ENCODE measurements at regions not wholly inside any gene's neighbourhood (a gene's known extent, or its start where the extent isn't known, plus 50 kb on each side); places are given as distances from the start of the nearest gene placed in this dataset.

GRCh38 chr13:50671497-50671850 lies 172.0 kb downstream of the DLEU7 start:
- Histone ChIP-seq H3K4me1 (ENCODE audit: insufficient read depth, low read length, poor library complexity, severe bottlenecking) (no peaks in the 10 kb centered on the region), H3K4me3 (ENCODE audit: low read depth, low read length, poor library complexity, severe bottlenecking) (no peak overlapping the region), H3K27me3 (replicated peaks; ENCODE audit: insufficient read depth, low read depth, low read length, poor library complexity) (no peaks in the 10 kb centered on the region), H3K9me3 (ENCODE audit: low read depth, low read length, poor library complexity, severe bottlenecking) (no peaks in the 10 kb centered on the region), H3K27ac (ENCODE audit: low read depth, low read length, poor library complexity, severe bottlenecking) (no peak overlapping the region), H3K36me3 (ENCODE audit: insufficient read depth, low read length, poor library complexity, severe bottlenecking) (no peaks in the 10 kb centered on the region)
- no peak for DNase-seq (ENCODE audit: low spot score)
- CTCF ChIA-PET: no interaction called here
- POLR2A ChIA-PET (ENCODE audit: low non-redundant PET): no interaction called here
- TF ChIP-seq, protein P1, sequence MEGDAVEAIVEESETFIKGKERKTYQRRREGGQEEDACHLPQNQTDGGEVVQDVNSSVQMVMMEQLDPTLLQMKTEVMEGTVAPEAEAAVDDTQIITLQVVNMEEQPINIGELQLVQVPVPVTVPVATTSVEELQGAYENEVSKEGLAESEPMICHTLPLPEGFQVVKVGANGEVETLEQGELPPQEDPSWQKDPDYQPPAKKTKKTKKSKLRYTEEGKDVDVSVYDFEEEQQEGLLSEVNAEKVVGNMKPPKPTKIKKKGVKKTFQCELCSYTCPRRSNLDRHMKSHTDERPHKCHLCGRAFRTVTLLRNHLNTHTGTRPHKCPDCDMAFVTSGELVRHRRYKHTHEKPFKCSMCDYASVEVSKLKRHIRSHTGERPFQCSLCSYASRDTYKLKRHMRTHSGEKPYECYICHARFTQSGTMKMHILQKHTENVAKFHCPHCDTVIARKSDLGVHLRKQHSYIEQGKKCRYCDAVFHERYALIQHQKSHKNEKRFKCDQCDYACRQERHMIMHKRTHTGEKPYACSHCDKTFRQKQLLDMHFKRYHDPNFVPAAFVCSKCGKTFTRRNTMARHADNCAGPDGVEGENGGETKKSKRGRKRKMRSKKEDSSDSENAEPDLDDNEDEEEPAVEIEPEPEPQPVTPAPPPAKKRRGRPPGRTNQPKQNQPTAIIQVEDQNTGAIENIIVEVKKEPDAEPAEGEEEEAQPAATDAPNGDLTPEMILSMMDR (conservative IDR thresholded peaks at IDR 0.05; ENCODE audit: low read depth, low read length): no peak
- TF ChIP-seq EZH2 (IDR thresholded peaks at IDR 0.05; ENCODE audit: borderline replicate concordance, low read depth, low read length, poor library complexity, severe bottlenecking): no peak
- no TSS peak for BruUV-seq (replicated peaks)
- intact Hi-C loops (cut with micrococcal nuclease; ENCODE audit: unreplicated experiment): no loop called here

- no peaks in the 10 kb centered on the region for H3K27me3 ChIP-seq (replicated peaks; ENCODE audit: insufficient read depth, low read depth, low read length, poor library complexity)
- BruUV-seq (replicated peaks): no TSS peak
- intact Hi-C loops (cut with micrococcal nuclease; ENCODE audit: unreplicated experiment): no loop called here
- H3K27ac ChIP-seq (ENCODE audit: low read depth, low read length, poor library complexity, severe bottlenecking): no peak overlapping the region
- no peaks in the 10 kb centered on the region for H3K9me3 ChIP-seq (ENCODE audit: low read depth, low read length, poor library complexity, severe bottlenecking)
- TF ChIP-seq, protein P1 (conservative IDR thresholded peaks at IDR 0.05; ENCODE audit: low read depth, low read length): no peak
- no peak for TF ChIP-seq EZH2 (IDR thresholded peaks at IDR 0.05; ENCODE audit: borderline replicate concordance, low read depth, low read length, poor library complexity, severe bottlenecking)
- ChIA-PET CTCF (no interaction called here), POLR2A (ENCODE audit: low non-redundant PET) (no interaction called here)
- DNase-seq (ENCODE audit: low spot score): no peak
- no peaks in the 10 kb centered on the region for H3K4me1 ChIP-seq (ENCODE audit: insufficient read depth, low read length, poor library complexity, severe bottlenecking)
- H3K4me3 ChIP-seq (ENCODE audit: low read depth, low read length, poor library complexity, severe bottlenecking): no peak overlapping the region
- H3K36me3 ChIP-seq (ENCODE audit: insufficient read depth, low read length, poor library complexity, severe bottlenecking): no peaks in the 10 kb centered on the region
These were observed 171.5 kb downstream of the DLEU7 start for GRCh38 chr13:50672025-50672424.

DNA sequence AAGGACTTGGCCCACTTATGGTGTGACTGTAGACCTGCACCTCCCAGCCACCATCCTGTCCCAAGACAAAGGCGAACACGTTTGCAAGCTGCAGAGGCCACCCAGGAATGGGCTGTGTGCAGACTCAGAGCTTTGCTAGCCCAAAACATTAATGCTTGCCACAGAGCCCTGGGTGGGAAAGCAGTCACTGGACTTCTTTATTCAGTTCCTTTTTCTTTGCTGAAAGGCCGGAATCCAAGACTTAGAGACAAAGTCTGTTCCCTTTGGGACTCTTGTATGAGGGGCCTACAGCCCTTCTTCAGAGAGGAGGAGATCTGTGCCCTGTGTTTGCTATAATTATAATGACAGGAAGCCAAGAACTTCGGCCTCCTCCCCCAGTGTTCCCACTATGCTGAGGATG lies 167.8 kb downstream of the DLEU7 start:
- ChIA-PET POLR2A (ENCODE audit: low non-redundant PET) (no interaction called here), CTCF (no interaction called here)
- Histone ChIP-seq H3K4me1 (ENCODE audit: insufficient read depth, low read length, poor library complexity, severe bottlenecking) (no peaks in the 10 kb centered on the region), H3K27ac (ENCODE audit: low read depth, low read length, poor library complexity, severe bottlenecking) (no peak overlapping the region), H3K9me3 (ENCODE audit: low read depth, low read length, poor library complexity, severe bottlenecking) (no peaks in the 10 kb centered on the region), H3K27me3 (replicated peaks; ENCODE audit: insufficient read depth, low read depth, low read length, poor library complexity) (no peaks in the 10 kb centered on the region), H3K4me3 (ENCODE audit: low read depth, low read length, poor library complexity, severe bottlenecking) (no peak overlapping the region), H3K36me3 (ENCODE audit: insufficient read depth, low read length, poor library complexity, severe bottlenecking) (no peaks in the 10 kb centered on the region)
- intact Hi-C loops (cut with micrococcal nuclease; ENCODE audit: unreplicated experiment): no loop called here
- no TSS peak for BruUV-seq (replicated peaks)
- TF ChIP-seq, protein P1 (conservative IDR thresholded peaks at IDR 0.05; ENCODE audit: low read depth, low read length): no peak
- TF ChIP-seq EZH2 (IDR thresholded peaks at IDR 0.05; ENCODE audit: borderline replicate concordance, low read depth, low read length, poor library complexity, severe bottlenecking): no peak
- DNase-seq (ENCODE audit: low spot score): no peak
